Esophagus muscularis mucosa (tissue), 4 donors: ENCODE measurements at regions not wholly inside any gene's neighbourhood (a gene's known extent, or its start where the extent isn't known, plus 50 kb on each side); places are given as distances from the start of the nearest gene placed in this dataset.

Experiments used
- DNase-seq: peaks from one replicate; pipeline ENCODE4 v3.0.0-alpha.2; 2017; ENCODE audit errors: extremely low spot score
- H3K27ac ChIP-seq, 4 donors: fragments of 200-600 bp; sonication (generic); replicated peaks in 1 of 4; 1 replicate in 3 of 4; 2 replicates in 1 of 4; pipeline ENCODE4 v1.5.1; 2016 to 2019; ENCODE audit warnings: mild to moderate bottlenecking in 1 of 4
- H3K27me3 ChIP-seq, 4 donors: fragments of 200-600 bp; sonication (generic); one replicate each; pipeline versions ENCODE4 v1.5.1 to v1.6.0; 2016 to 2019
- H3K36me3 ChIP-seq, 4 donors: fragments of 200-600 bp; sonication (generic); one replicate each; pipeline ENCODE4 v1.5.1; 2016 to 2019
- H3K4me1 ChIP-seq, 4 donors: fragments of 200-600 bp; sonication (generic); one replicate each; pipeline ENCODE4 v1.5.1; 2016 to 2019
- H3K4me3 ChIP-seq, 4 donors: fragments of 200-600 bp; sonication (generic); 1 replicate in 2 of 4; 2 replicates in 2 of 4; pipeline ENCODE4 v1.5.1; 2016 to 2019; ENCODE audit warnings: mild to moderate bottlenecking in 4 of 4, moderate library complexity in 1 of 4
- H3K9me3 ChIP-seq, 4 donors: fragments of 200-600 bp; sonication (generic); 1 replicate in 3 of 4; 2 replicates in 1 of 4; pipeline ENCODE4 v1.5.1; 2016 to 2019
- EP300 ChIP-seq: sonication (generic); formaldehyde crosslinking; IDR thresholded peaks from one replicate; pipeline ENCODE4 v1.6.1; 2017; ENCODE audit warnings: antibody characterized with exemption
- POLR2A ChIP-seq: fragments of 450-650 bp; IDR thresholded peaks from one replicate; pipeline ENCODE4 v1.6.1; 2017; ENCODE audit warnings: antibody characterized with exemption, moderate library complexity, mild to moderate bottlenecking, low read depth
- POLR2AphosphoS5 ChIP-seq, 2 donors: sonication (generic); formaldehyde crosslinking; IDR thresholded peaks; one replicate each; pipeline ENCODE4 v1.6.1; 2017; ENCODE audit warnings: antibody characterized with exemption in 2 of 2
- WGBS: methylation state at CpG from one replicate; pipeline ENCODE4 v1.1.5; 2018; 5-methylcytosine and 5-hydroxymethylcytosine counted together
- intact Hi-C: fragments of 100-400 bp; cut with DNase I; formaldehyde crosslinking; loops from one replicate; pipeline ENCODE4 v1.15.1; 2023
- TF ChIP-seq, protein P1 (sequence below), 3 experiments: fragments of 200-600 bp in 2 of 3; fragments of 450-650 bp in 1 of 3; sonication (generic) in 2 of 3; IDR thresholded peaks; one replicate each; pipeline ENCODE4 v1.5.1; 2017 to 2019; ENCODE audit warnings: antibody characterized with exemption in 3 of 3, mild to moderate bottlenecking in 2 of 3, moderate library complexity in 1 of 3

DNA sequence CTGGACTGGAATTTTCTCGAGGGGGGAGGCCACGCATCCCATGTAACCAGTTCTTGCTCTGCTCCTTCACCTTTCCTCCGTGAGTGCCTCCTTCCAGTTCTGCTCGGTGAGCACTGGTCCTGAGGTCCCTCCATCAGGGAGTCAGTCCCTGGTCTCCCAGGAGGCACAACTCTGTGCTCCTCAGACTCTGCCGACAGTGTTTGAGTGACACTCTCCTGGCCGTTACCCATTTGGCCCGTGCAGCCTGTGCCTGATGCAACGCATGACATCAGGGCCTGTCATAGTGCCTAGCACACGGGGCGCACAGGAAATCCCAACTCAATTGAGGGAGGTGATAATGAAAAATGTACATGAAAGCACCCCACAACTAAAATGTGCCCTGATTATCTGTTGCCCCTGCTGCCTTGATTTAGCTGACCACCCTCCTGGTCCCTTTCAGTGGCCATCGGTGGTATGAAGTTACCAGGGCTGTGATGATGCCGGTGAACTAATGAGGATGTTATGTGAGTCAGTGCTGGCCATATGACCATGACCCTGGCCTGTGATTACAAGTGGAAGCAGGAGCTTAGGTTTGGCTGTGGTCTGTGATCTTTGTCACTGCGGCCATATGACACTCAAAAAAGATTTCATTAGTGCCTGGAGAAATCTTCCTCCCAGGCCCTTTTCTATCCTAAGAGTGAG is 144.6 kb downstream of the TDRD15 start:
- H3K27ac ChIP-seq = no peak overlapping the region
- no peaks in the 10 kb centered on the region for H3K27me3 ChIP-seq
- WGBS = 85% methylated on average over 13 of the region's 13 CpGs
- no peaks in the 10 kb centered on the region for H3K9me3 ChIP-seq
- H3K4me1 ChIP-seq = peaks cover 9 to 14% (median 11%) of the 10 kb centered on the region in 4 donors
- TF ChIP-seq, protein P1, sequence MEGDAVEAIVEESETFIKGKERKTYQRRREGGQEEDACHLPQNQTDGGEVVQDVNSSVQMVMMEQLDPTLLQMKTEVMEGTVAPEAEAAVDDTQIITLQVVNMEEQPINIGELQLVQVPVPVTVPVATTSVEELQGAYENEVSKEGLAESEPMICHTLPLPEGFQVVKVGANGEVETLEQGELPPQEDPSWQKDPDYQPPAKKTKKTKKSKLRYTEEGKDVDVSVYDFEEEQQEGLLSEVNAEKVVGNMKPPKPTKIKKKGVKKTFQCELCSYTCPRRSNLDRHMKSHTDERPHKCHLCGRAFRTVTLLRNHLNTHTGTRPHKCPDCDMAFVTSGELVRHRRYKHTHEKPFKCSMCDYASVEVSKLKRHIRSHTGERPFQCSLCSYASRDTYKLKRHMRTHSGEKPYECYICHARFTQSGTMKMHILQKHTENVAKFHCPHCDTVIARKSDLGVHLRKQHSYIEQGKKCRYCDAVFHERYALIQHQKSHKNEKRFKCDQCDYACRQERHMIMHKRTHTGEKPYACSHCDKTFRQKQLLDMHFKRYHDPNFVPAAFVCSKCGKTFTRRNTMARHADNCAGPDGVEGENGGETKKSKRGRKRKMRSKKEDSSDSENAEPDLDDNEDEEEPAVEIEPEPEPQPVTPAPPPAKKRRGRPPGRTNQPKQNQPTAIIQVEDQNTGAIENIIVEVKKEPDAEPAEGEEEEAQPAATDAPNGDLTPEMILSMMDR (IDR thresholded peaks at IDR 0.05) = no peak
- TF ChIP-seq POLR2A (no peak), POLR2AphosphoS5 (IDR thresholded peaks at IDR 0.05) (no peak), EP300 (no peak)
- intact Hi-C loops = no loop called here
- no peak overlapping the region for H3K4me3 ChIP-seq
- no peaks in the 10 kb centered on the region for H3K36me3 ChIP-seq
- no peak for DNase-seq

DNA sequence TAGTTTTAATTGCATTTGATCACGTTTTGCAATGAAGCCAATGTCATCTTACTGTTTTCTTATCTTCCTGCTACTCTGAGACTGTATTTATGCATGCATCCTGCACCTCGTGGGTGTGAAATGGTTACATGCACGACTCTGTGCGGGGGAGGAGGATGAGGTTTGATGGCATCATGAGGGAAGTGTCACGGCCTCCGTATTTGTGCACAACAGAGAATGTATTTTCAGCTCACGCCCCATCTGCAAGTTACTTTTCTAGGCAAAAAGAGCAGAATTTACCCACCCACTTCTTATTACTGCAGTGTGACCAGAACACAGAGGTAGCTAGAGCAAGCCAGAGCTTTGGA is 145.1 kb downstream of the TDRD15 start:
- H3K9me3 ChIP-seq = no peaks in the 10 kb centered on the region
- 84% methylated on average over 7 of the region's 7 CpGs for WGBS
- H3K36me3 ChIP-seq = no peaks in the 10 kb centered on the region
- H3K4me3 ChIP-seq = no peak overlapping the region
- no peak overlapping the region for H3K27ac ChIP-seq
- intact Hi-C loops = no loop called here
- no peak for TF ChIP-seq EP300
- TF ChIP-seq, protein P1 (IDR thresholded peaks at IDR 0.05) = no peak
- TF ChIP-seq POLR2AphosphoS5 (IDR thresholded peaks at IDR 0.05) = no peak
- TF ChIP-seq POLR2A = no peak
- H3K27me3 ChIP-seq = no peaks in the 10 kb centered on the region
- DNase-seq = no peak
- H3K4me1 ChIP-seq = peaks cover 9 to 14% (median 11%) of the 10 kb centered on the region in 4 donors

DNA sequence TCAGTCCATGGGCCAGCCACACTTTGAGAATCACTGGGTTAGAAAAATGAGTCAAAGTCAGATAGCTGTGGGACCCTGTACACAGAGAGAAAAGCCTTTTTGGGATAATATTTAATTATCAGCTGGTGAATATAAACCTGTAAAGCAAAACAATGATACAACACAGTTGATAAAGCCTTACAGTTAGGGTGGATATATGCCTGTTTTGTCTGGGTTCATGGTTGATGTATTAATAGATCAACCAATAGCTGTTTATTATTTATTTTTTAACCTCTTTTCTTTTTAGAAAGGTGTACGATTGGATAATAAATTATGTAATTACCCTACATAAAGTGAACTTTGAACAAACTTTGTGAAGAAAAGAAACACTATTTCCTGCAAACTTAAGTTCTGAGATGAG is 145.6 kb downstream of the TDRD15 start:
- no peaks in the 10 kb centered on the region for H3K27me3 ChIP-seq
- TF ChIP-seq POLR2A (no peak), EP300 (no peak), POLR2AphosphoS5 (IDR thresholded peaks at IDR 0.05) (no peak)
- TF ChIP-seq, protein P1 (IDR thresholded peaks at IDR 0.05) = no peak
- H3K9me3 ChIP-seq = no peaks in the 10 kb centered on the region
- no peak overlapping the region for H3K27ac ChIP-seq
- H3K4me1 ChIP-seq = peaks cover 9 to 14% (median 11%) of the 10 kb centered on the region in 4 donors
- intact Hi-C loops = no loop called here
- WGBS = 89% methylated on average over 1 of the region's 1 CpG
- no peak for DNase-seq
- no peaks in the 10 kb centered on the region for H3K36me3 ChIP-seq
- no peak overlapping the region for H3K4me3 ChIP-seq

DNA sequence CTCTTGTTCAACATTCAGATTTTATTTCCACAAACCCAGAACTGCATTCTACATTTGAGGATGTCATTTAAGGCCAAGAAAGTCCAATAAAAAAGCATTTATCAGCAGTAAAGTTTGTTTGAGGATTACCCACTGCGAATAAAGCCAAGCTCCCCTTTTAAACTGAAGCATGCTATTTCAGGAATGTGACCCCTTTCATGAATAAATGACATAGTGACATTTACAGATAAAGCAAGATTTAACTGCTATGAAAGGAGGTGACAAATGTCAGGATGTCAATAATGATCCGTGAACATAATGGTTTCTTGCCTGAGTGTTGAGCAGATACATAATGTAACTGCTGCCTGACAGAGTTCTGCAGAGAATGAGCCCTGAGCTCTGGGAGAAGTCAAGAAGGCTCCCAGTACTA is 146.3 kb downstream of the TDRD15 start:
- DNase-seq = no peak
- Histone ChIP-seq H3K4me1 (peaks cover 9 to 14% (median 11%) of the 10 kb centered on the region in 4 donors), H3K4me3 (no peak overlapping the region), H3K27me3 (no peaks in the 10 kb centered on the region), H3K9me3 (no peaks in the 10 kb centered on the region), H3K27ac (peak overlapping the region in 1 of 4 donors; percentile 4), H3K36me3 (no peaks in the 10 kb centered on the region)
- no peak for TF ChIP-seq EP300
- intact Hi-C loops = no loop called here
- 80% methylated on average over 2 of the region's 2 CpGs for WGBS

DNA sequence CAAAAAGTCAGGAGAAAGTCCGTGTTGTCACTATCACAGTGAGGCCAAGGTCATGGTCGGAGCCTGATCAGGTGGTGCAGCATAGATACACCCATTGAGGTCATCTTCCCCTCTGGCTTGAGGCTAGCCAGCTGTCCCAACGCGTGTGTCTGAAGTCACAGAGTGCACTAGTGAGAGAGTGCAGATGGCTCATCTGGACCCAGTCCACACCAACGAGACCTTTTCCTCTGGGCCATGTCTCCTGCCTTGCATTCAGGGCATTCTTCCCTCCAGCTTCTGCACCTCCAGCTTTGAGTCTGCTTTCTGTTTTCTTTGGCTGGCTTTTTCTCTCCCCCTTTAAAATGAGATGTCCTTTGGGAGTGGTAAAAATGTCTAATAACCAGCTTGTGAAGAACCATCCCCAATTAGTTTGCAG is 146.9 kb downstream of the TDRD15 start:
- TF ChIP-seq POLR2AphosphoS5 (IDR thresholded peaks at IDR 0.05) = peak; percentile 15 to 62
- TF ChIP-seq EP300 = no peak
- Histone ChIP-seq H3K9me3 (no peaks in the 10 kb centered on the region), H3K27me3 (no peaks in the 10 kb centered on the region), H3K36me3 (no peaks in the 10 kb centered on the region), H3K27ac (peak overlapping the region in 1 of 4 donors; percentile 4), H3K4me1 (peaks cover 9 to 14% (median 11%) of the 10 kb centered on the region in 4 donors), H3K4me3 (no peak overlapping the region)
- intact Hi-C loops = no loop called here
- no peak for DNase-seq
- 32% methylated on average over 5 of the region's 5 CpGs for WGBS

- H3K36me3 ChIP-seq = no peaks in the 10 kb centered on the region
- 86% methylated on average over 15 of the region's 15 CpGs for WGBS
- intact Hi-C loops = no loop called here
- H3K4me3 ChIP-seq = no peak overlapping the region
- peaks cover 0 to 2% (median 1%) of the 10 kb centered on the region in 4 donors for H3K4me1 ChIP-seq
- no peaks in the 10 kb centered on the region for H3K9me3 ChIP-seq
- H3K27ac ChIP-seq = no peak overlapping the region
- no peak for DNase-seq
- no peak for TF ChIP-seq EP300
- no peak for TF ChIP-seq POLR2A
- TF ChIP-seq, protein P1 (IDR thresholded peaks at IDR 0.05) = no peak
- TF ChIP-seq POLR2AphosphoS5 (IDR thresholded peaks at IDR 0.05) = no peak
- no peaks in the 10 kb centered on the region for H3K27me3 ChIP-seq
Observed at GRCh38 chr2:21276163-21276562, 152.4 kb downstream of the TDRD15 start.
